GM13977 (cell line): ENCODE measurements at regions not wholly inside any gene's neighbourhood (a gene's known extent, or its start where the extent isn't known, plus 50 kb on each side); places are given as distances from the start of the nearest gene placed in this dataset.

Source experiments
- DNase-seq: peaks from one replicate; pipeline ENCODE4 v3.0.0; 2012; ENCODE audit warnings: low spot score
- in situ Hi-C: fragments of 300-500 bp; cut with MboI; formaldehyde crosslinking; loops from one replicate; pipeline ENCODE4 v1.12.0; 2022; ENCODE audit warnings: low sequenced_read_pairs, low pct_unique_long_range_greater_than_20kb, mixed read lengths, inconsistent platforms; ENCODE audit not compliant: unreplicated experiment
- TF ChIP-seq, protein P1 (sequence below): IDR thresholded peaks from 2 replicates; pipeline ENCODE4 v1.5.1; 2012; ENCODE audit warnings: mild to moderate bottlenecking, control low read depth; ENCODE audit not compliant: insufficient read depth; ENCODE audit errors: extremely low read depth, missing control alignments

GRCh38 chr7:25716421-25716820, 435.6 kb upstream of the NFE2L3 start:
- DNase-seq: no peak
- TF ChIP-seq, protein P1, sequence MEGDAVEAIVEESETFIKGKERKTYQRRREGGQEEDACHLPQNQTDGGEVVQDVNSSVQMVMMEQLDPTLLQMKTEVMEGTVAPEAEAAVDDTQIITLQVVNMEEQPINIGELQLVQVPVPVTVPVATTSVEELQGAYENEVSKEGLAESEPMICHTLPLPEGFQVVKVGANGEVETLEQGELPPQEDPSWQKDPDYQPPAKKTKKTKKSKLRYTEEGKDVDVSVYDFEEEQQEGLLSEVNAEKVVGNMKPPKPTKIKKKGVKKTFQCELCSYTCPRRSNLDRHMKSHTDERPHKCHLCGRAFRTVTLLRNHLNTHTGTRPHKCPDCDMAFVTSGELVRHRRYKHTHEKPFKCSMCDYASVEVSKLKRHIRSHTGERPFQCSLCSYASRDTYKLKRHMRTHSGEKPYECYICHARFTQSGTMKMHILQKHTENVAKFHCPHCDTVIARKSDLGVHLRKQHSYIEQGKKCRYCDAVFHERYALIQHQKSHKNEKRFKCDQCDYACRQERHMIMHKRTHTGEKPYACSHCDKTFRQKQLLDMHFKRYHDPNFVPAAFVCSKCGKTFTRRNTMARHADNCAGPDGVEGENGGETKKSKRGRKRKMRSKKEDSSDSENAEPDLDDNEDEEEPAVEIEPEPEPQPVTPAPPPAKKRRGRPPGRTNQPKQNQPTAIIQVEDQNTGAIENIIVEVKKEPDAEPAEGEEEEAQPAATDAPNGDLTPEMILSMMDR: no peak
- in situ Hi-C loops: no loop called here

DNA sequence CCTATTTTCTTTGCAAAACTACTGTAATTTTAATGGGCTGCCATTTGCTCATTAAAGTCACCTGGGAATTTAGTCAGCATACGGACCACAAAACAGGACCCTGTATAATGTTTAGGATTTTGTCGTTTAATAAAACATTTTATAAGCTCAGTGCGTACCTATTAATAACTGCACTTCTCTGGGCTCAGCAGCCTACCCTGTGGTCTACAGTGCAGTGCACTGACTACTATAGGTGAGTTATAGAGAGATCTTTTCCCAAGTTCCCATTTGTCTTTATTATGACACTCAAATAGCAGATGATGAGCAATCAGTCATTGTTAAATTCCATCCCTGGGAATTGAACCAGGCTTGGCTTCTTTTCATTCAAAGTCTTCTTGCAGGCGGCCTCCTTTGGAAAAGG, 433.4 kb upstream of the NFE2L3 start:
- DNase-seq: no peak
- in situ Hi-C loops: no loop called here
- TF ChIP-seq, protein P1: no peak

DNA sequence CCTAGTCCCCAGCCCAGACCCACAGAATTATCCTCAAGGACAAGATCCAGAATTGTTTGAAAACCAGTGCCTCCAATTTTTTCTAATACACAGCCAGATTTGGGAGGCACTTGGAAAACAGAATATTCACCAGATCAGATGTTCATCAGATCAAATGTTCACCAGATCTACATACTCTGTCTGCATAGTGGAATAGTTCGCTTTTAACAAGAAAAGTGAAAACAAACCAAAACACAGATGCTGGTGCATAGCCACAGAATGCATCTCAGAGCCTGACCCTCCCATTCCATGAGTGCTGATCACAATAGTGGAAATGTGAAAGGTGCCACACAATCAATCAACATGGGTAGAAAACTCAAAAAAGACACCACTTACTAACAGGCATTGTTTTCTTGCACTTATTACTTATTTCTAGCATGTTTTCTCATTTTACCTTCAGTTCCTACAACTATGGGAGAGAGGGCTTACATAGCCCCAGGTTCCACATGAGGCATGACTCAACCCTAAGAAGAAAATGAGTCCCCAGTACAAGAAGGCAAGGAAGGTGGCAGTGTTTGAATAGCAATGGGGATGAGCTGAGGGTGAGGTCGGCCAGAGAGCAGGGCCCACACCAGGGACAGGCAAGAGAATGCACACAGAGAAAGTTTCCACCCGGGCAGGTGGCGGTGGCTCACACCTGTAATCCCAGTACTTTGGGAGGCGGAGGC, 432.7 kb upstream of the NFE2L3 start:
- no peak for DNase-seq
- in situ Hi-C loops: no loop called here
- TF ChIP-seq, protein P1: no peak

- TF ChIP-seq, protein P1: peak; percentile 32
Observed at GRCh38 chr7:25720427-25720826, 431.6 kb upstream of the NFE2L3 start.

GRCh38 chr7:25722856-25723255, 429.1 kb upstream of the NFE2L3 start:
- DNase-seq: no peak
- in situ Hi-C loops: no loop called here
- TF ChIP-seq, protein P1: no peak

More at GRCh38 chr7:25720427-25720826, 431.6 kb upstream of the NFE2L3 start:
- in situ Hi-C loops: no loop called here
- DNase-seq: no peak

- TF ChIP-seq, protein P1: no peak
- no peak for DNase-seq
- in situ Hi-C loops: no loop called here
Observed at GRCh38 chr7:25725451-25725850, 426.5 kb upstream of the NFE2L3 start.

- in situ Hi-C loops: no loop called here
- TF ChIP-seq, protein P1: no peak
- DNase-seq: no peak
Observed at GRCh38 chr7:25726170-25726780, 425.7 kb upstream of the NFE2L3 start.
